Activated CD4-positive, alpha-beta T cell treated with anti-CD3 and anti-CD28 coated beads, Interleukin-2, amount 10 ng/mL, durations not matched to agents 24 days and 14 days (primary cell): ENCODE measurements at regions not wholly inside any gene's neighbourhood (a gene's known extent, or its start where the extent isn't known, plus 50 kb on each side); places are given as distances from the start of the nearest gene placed in this dataset.
A peak's percentile ranks its signal among the peaks of the same experiment; 100 is the strongest.

Experiments
- DNase-seq: peaks from one replicate; pipeline ENCODE4 v3.0.0; 2022
- H3K27ac Mint-ChIP-seq: one replicate; pipeline ENCODE4 v1.8.0; 2022; ENCODE audit warnings: mild to moderate bottlenecking, mixed read lengths
- H3K27me3 Mint-ChIP-seq: one replicate; pipeline ENCODE4 v1.8.0; 2022; ENCODE audit warnings: mixed read lengths
- H3K36me3 Mint-ChIP-seq: one replicate; pipeline ENCODE4 v1.8.0; 2022; ENCODE audit warnings: low read depth, mild to moderate bottlenecking, mixed read lengths
- H3K4me1 Mint-ChIP-seq: one replicate; pipeline ENCODE4 v1.8.0; 2021; ENCODE audit warnings: mixed read lengths
- H3K4me3 Mint-ChIP-seq: one replicate; pipeline ENCODE4 v1.8.0; 2022; ENCODE audit warnings: mild to moderate bottlenecking, moderate library complexity, mixed read lengths
- H3K9me3 Mint-ChIP-seq: one replicate; pipeline ENCODE4 v1.8.0; 2021; ENCODE audit warnings: mixed read lengths
- intact Hi-C: fragments of 100-400 bp; cut with micrococcal nuclease; formaldehyde crosslinking; loops from one replicate; pipeline ENCODE4 v1.15.1; 2023

- Mint-ChIP-seq H3K27ac (no peak overlapping the region), H3K4me3 (no peak overlapping the region), H3K9me3 (no peaks in the 10 kb centered on the region), H3K4me1 (no peaks in the 10 kb centered on the region), H3K36me3 (no peaks in the 10 kb centered on the region), H3K27me3 (peaks cover 21% of the 10 kb centered on the region)
- no peak for DNase-seq
- intact Hi-C loops: no loop called here
Observed at GRCh38 chr6:122524056-122524455, 52.4 kb upstream of the SERINC1 start.

- Mint-ChIP-seq H3K4me3 (no peak overlapping the region), H3K27ac (no peak overlapping the region), H3K36me3 (no peaks in the 10 kb centered on the region), H3K4me1 (no peaks in the 10 kb centered on the region), H3K27me3 (peaks cover 25% of the 10 kb centered on the region), H3K9me3 (no peaks in the 10 kb centered on the region)
- intact Hi-C loops: loop anchor here (1.0 kb wide), 3 partner anchors 38 to 149 kb away; no protein-coding TSS in a partner anchor
- peak; percentile 88 for DNase-seq
Observed at GRCh38 chr6:122530440-122531046, 58.9 kb upstream of the SERINC1 start.

DNA sequence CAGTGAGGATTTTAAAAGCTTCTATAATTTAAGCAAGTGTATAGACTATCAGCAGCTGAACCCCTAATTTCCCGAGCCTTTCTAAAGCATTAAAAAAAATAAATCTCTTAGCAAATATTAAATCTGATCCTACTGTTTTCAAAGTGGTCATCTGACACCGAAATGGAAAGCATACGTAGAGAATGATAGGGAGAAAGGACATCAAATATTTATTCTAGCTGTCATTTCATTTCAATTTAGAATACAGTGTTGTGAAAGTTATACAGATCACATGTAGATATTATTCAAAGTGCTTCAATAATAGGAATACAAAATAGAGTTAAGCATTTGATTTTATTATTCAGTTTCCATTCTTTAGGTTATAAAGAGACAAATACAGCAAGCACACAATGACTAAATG is 61.9 kb upstream of the PKIB start:
- no peak for DNase-seq
- H3K9me3 Mint-ChIP-seq: no peaks in the 10 kb centered on the region
- H3K4me1 Mint-ChIP-seq: no peaks in the 10 kb centered on the region
- intact Hi-C loops: no loop called here
- no peak overlapping the region for H3K4me3 Mint-ChIP-seq
- H3K27me3 Mint-ChIP-seq: peaks cover 3% of the 10 kb centered on the region
- H3K27ac Mint-ChIP-seq: no peak overlapping the region
- H3K36me3 Mint-ChIP-seq: no peaks in the 10 kb centered on the region

- H3K4me3 Mint-ChIP-seq: no peak overlapping the region
Observed at GRCh38 chr6:122548820-122549219, 61.4 kb upstream of the PKIB start.

GRCh38 chr6:122553697-122554096 is 56.5 kb upstream of the PKIB start:
- Mint-ChIP-seq H3K36me3 (no peaks in the 10 kb centered on the region), H3K4me1 (no peaks in the 10 kb centered on the region), H3K4me3 (no peak overlapping the region), H3K27me3 (peaks cover 3% of the 10 kb centered on the region), H3K27ac (no peak overlapping the region), H3K9me3 (no peaks in the 10 kb centered on the region)
- no peak for DNase-seq
- intact Hi-C loops: no loop called here

More at GRCh38 chr6:122548820-122549219, 61.4 kb upstream of the PKIB start:
- Mint-ChIP-seq H3K27ac (no peak overlapping the region), H3K27me3 (peaks cover 3% of the 10 kb centered on the region), H3K9me3 (no peaks in the 10 kb centered on the region), H3K4me1 (no peaks in the 10 kb centered on the region), H3K36me3 (no peaks in the 10 kb centered on the region)
- DNase-seq: no peak
- intact Hi-C loops: no loop called here

GRCh38 chr6:122555561-122555960 is 54.6 kb upstream of the PKIB start:
- H3K4me3 Mint-ChIP-seq: no peak overlapping the region
- no peak for DNase-seq
- H3K27ac Mint-ChIP-seq: no peak overlapping the region
- H3K4me1 Mint-ChIP-seq: no peaks in the 10 kb centered on the region
- no peaks in the 10 kb centered on the region for H3K9me3 Mint-ChIP-seq
- H3K36me3 Mint-ChIP-seq: no peaks in the 10 kb centered on the region
- intact Hi-C loops: no loop called here
- H3K27me3 Mint-ChIP-seq: peaks cover 3% of the 10 kb centered on the region

GRCh38 chr6:122558080-122558479 is 52.1 kb upstream of the PKIB start:
- no peak overlapping the region for H3K4me3 Mint-ChIP-seq
- H3K27me3 Mint-ChIP-seq: no peaks in the 10 kb centered on the region
- intact Hi-C loops: no loop called here
- peaks cover 3% of the 10 kb centered on the region for H3K9me3 Mint-ChIP-seq
- DNase-seq: no peak
- no peak overlapping the region for H3K27ac Mint-ChIP-seq
- no peaks in the 10 kb centered on the region for H3K36me3 Mint-ChIP-seq
- no peaks in the 10 kb centered on the region for H3K4me1 Mint-ChIP-seq
